WTC11 (cell line): ENCODE measurements at regions not wholly inside any gene's neighbourhood (a gene's known extent, or its start where the extent isn't known, plus 50 kb on each side); places are given as distances from the start of the nearest gene placed in this dataset.

Experiments
- TF ChIP-seq, protein P1 (sequence below): fragments of 200-600 bp; IDR thresholded peaks from 2 replicates; pipeline ENCODE4 v1.8.0; 2022; ENCODE audit warnings: antibody characterized with exemption
- TF ChIP-seq, protein P2 (sequence below): sonication (generic); formaldehyde crosslinking; IDR thresholded peaks from 2 replicates; pipeline ENCODE4 v1.8.0; 2022; ENCODE audit warnings: mild to moderate bottlenecking, missing genetic modification reagents
- TF ChIP-seq, protein P3 (sequence below): sonication (generic); formaldehyde crosslinking; IDR thresholded peaks from 2 replicates; pipeline ENCODE4 v1.8.1; 2023; ENCODE audit warnings: mild to moderate bottlenecking, missing genetic modification reagents

DNA sequence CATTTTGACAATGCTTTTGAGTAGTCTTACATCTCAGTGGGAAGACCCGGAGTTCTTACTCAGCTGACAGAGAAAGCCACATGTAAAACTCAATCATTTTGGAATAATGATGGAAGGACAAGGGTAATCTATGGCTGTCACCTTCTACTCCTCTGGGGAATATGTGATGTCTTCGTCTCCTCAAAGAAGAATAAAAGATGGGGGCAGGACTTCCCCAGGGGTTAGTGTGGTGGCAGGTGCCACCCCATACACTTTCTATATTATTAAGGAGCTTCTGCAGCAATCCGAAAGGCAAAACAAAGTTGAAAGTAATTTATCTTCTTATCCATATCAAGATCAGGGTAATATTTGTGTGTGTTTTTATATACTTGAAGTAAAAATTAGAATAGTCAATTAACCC lies 180.4 kb upstream of the TOPAZ1 start:
- TF ChIP-seq, protein P1, sequence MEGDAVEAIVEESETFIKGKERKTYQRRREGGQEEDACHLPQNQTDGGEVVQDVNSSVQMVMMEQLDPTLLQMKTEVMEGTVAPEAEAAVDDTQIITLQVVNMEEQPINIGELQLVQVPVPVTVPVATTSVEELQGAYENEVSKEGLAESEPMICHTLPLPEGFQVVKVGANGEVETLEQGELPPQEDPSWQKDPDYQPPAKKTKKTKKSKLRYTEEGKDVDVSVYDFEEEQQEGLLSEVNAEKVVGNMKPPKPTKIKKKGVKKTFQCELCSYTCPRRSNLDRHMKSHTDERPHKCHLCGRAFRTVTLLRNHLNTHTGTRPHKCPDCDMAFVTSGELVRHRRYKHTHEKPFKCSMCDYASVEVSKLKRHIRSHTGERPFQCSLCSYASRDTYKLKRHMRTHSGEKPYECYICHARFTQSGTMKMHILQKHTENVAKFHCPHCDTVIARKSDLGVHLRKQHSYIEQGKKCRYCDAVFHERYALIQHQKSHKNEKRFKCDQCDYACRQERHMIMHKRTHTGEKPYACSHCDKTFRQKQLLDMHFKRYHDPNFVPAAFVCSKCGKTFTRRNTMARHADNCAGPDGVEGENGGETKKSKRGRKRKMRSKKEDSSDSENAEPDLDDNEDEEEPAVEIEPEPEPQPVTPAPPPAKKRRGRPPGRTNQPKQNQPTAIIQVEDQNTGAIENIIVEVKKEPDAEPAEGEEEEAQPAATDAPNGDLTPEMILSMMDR, result no peak
- TF ChIP-seq, protein P2, sequence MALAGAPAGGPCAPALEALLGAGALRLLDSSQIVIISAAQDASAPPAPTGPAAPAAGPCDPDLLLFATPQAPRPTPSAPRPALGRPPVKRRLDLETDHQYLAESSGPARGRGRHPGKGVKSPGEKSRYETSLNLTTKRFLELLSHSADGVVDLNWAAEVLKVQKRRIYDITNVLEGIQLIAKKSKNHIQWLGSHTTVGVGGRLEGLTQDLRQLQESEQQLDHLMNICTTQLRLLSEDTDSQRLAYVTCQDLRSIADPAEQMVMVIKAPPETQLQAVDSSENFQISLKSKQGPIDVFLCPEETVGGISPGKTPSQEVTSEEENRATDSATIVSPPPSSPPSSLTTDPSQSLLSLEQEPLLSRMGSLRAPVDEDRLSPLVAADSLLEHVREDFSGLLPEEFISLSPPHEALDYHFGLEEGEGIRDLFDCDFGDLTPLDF, result no peak
- TF ChIP-seq, protein P3, sequence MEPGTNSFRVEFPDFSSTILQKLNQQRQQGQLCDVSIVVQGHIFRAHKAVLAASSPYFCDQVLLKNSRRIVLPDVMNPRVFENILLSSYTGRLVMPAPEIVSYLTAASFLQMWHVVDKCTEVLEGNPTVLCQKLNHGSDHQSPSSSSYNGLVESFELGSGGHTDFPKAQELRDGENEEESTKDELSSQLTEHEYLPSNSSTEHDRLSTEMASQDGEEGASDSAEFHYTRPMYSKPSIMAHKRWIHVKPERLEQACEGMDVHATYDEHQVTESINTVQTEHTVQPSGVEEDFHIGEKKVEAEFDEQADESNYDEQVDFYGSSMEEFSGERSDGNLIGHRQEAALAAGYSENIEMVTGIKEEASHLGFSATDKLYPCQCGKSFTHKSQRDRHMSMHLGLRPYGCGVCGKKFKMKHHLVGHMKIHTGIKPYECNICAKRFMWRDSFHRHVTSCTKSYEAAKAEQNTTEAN, result no peak
